ENCODE measurements at regions not wholly inside any gene's neighbourhood (a gene's known extent, or its start where the extent isn't known, plus 50 kb on each side); places are given as distances from the start of the nearest gene placed in this dataset.

DNA sequence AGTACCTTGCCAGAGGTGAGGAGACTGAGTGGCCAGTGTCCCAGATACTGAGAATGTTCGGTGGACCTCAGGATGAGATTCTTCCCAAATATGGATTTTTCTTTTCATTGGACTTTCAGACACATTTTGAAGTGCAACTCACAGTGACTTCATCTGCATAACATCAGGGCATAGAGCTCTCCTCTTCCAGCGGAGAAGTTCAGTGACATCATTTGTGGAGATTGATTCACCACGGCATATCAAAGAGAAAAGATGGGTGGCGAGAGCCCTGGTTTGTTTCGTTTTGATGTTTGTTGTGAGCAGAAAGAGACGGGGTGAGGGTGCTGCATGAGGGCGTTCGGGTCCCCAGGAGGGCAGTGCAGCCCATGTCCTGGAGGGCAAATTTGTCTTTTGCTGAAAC, 120.1 kb upstream of the GPR12 start:
- Histone ChIP-seq H2BK5ac (ENCODE audit: insufficient read length, low read length) (no peak overlapping the region), H2BK12ac (ENCODE audit: insufficient read length, low read depth, low read length) (no peak overlapping the region), H4K20me1 (ENCODE audit: control insufficient read depth, insufficient read depth, insufficient read length) (no peaks in the 10 kb centered on the region), H3K4ac (ENCODE audit: low read depth, low read length) (no peak overlapping the region), H3K27me3 (ENCODE audit: insufficient read depth, low read length) (no peaks in the 10 kb centered on the region), H2AK5ac (ENCODE audit: insufficient read length, low read length) (no peak overlapping the region), H3K4me2 (ENCODE audit: insufficient read depth, insufficient read length, low read length) (no peak overlapping the region), H3K23me2 (ENCODE audit: insufficient read length, low read depth, low read length, poor library complexity, severe bottlenecking) (no peaks in the 10 kb centered on the region), H3K56ac (ENCODE audit: insufficient read length, low read depth, low read length) (no peak overlapping the region), H2AFZ (ENCODE audit: low read length) (no peak overlapping the region), H3T11ph (ENCODE audit: low read length) (no peak overlapping the region), H2BK20ac (ENCODE audit: low read depth, low read length, poor library complexity, severe bottlenecking) (no peak overlapping the region), H3K14ac (ENCODE audit: insufficient read depth, low read length) (no peak overlapping the region), H3K18ac (ENCODE audit: insufficient read length, low read depth, low read length) (no peak overlapping the region), H4K91ac (ENCODE audit: insufficient read length, low read depth, low read length) (no peak overlapping the region), H3K79me2 (ENCODE audit: insufficient read depth, low read length) (no peaks in the 10 kb centered on the region), H3K23ac (ENCODE audit: insufficient read length, low read depth, low read length) (no peak overlapping the region), H4K8ac (replicated peaks; ENCODE audit: insufficient read length, low read depth, low read length) (no peak overlapping the region), H3K27ac (ENCODE audit: insufficient read length, low read depth, low read length) (no peak overlapping the region), H3K79me1 (ENCODE audit: insufficient read depth, low read depth, low read length, poor library complexity, severe bottlenecking) (no peaks in the 10 kb centered on the region), H4K5ac (ENCODE audit: insufficient read length, low read depth, low read length) (no peak overlapping the region), H2BK120ac (ENCODE audit: low read depth, low read length, poor library complexity, severe bottlenecking) (no peak overlapping the region), H3K4me1 (ENCODE audit: insufficient read depth, low read length) (peaks cover 2% of the 10 kb centered on the region; the same call in 1 of the 2 replicates), H3K9ac (ENCODE audit: extremely low read depth, insufficient read length, low read length) (no peak overlapping the region), H2BK15ac (ENCODE audit: low read depth, low read length) (no peak overlapping the region), H3K9me3 (ENCODE audit: control insufficient read depth, low read depth, low read length) (peaks cover 2% of the 10 kb centered on the region)
- no CpG with 5 or more reads among the region's 8 CpGs for WGBS (ENCODE audit: extremely low coverage, insufficient read length, low lambda C conversion rate)
- peaks cover 21 to 25% of the 10 kb centered on the region in 2 experiments for H3K4me1 Mint-ChIP-seq
- H3K27me3 Mint-ChIP-seq (ENCODE audit: low read depth) = peaks cover 6% of the 10 kb centered on the region
- H3K4me3 Mint-ChIP-seq = no peak overlapping the region
- peaks cover 8 to 29% (median 17%) of the 10 kb centered on the region in 3 experiments for H3K36me3 Mint-ChIP-seq (ENCODE audit: insufficient read depth in 1 of 3, low read depth in 3 of 3)
- no peak for DNase-seq
- peaks cover 21 to 23% of the 10 kb centered on the region in 2 experiments for H3K9me3 Mint-ChIP-seq
- TF ChIP-seq, protein P1, sequence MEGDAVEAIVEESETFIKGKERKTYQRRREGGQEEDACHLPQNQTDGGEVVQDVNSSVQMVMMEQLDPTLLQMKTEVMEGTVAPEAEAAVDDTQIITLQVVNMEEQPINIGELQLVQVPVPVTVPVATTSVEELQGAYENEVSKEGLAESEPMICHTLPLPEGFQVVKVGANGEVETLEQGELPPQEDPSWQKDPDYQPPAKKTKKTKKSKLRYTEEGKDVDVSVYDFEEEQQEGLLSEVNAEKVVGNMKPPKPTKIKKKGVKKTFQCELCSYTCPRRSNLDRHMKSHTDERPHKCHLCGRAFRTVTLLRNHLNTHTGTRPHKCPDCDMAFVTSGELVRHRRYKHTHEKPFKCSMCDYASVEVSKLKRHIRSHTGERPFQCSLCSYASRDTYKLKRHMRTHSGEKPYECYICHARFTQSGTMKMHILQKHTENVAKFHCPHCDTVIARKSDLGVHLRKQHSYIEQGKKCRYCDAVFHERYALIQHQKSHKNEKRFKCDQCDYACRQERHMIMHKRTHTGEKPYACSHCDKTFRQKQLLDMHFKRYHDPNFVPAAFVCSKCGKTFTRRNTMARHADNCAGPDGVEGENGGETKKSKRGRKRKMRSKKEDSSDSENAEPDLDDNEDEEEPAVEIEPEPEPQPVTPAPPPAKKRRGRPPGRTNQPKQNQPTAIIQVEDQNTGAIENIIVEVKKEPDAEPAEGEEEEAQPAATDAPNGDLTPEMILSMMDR (conservative IDR thresholded peaks at IDR 0.05) = no peak
- no peak overlapping the region for H3K27ac Mint-ChIP-seq
